Skeletal muscle tissue (tissue), 3 donors: ENCODE measurements at regions not wholly inside any gene's neighbourhood (a gene's known extent, or its start where the extent isn't known, plus 50 kb on each side); places are given as distances from the start of the nearest gene placed in this dataset.

Experiments
- H3K27ac ChIP-seq: one replicate; pipeline ENCODE4 v1.7.0; 2013; ENCODE audit warnings: mild to moderate bottlenecking, low read depth, low read length, inconsistent platforms
- H3K27me3 ChIP-seq, 3 donors: one replicate each; pipeline ENCODE4 v1.7.0; 2013; ENCODE audit warnings: low read length in 3 of 3; ENCODE audit not compliant: control insufficient read depth in 3 of 3, insufficient read depth in 3 of 3
- H3K36me3 ChIP-seq, 3 donors: one replicate each; pipeline ENCODE4 v1.7.0; 2013; ENCODE audit warnings: low read length in 3 of 3; ENCODE audit not compliant: control insufficient read depth in 3 of 3, insufficient read depth in 3 of 3
- H3K4me1 ChIP-seq, 3 donors: one replicate each; pipeline ENCODE4 v1.7.0; 2013; ENCODE audit warnings: low read length in 3 of 3, mild to moderate bottlenecking in 3 of 3; ENCODE audit not compliant: control insufficient read depth in 3 of 3, insufficient read depth in 3 of 3
- H3K4me3 ChIP-seq, 3 donors: one replicate each; pipeline ENCODE4 v1.7.0; 2013; ENCODE audit warnings: low read length in 3 of 3
- H3K9ac ChIP-seq, 3 donors: one replicate each; pipeline ENCODE4 v1.7.0; 2013; ENCODE audit warnings: low read length in 3 of 3, mild to moderate bottlenecking in 3 of 3, moderate library complexity in 2 of 3, low read depth in 1 of 3
- H3K9me3 ChIP-seq, 3 donors: one replicate each; pipeline ENCODE4 v1.7.0; 2013; ENCODE audit warnings: low read length in 3 of 3; ENCODE audit not compliant: control insufficient read depth in 3 of 3
- donor health status: Osteomylitis.

DNA sequence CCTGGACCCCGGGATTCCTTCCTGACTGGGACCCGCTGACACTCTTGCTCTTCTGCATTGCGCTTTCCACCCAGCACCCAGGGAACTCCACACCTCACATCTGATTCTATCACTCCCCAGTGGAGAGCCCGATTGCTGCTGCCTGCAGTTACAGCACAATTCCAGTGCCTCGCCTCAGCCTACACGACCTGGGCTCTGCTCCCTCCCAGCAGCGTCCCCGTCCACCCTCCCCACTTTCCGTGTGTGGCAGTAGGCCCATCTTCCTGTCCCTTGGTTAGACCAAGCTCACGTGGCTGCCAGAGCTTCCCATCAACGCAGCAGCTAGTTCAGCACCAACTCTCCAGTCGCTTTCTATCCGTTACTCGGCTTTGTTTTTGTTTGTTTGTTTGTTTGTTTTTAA, 66.6 kb upstream of the SORBS2 start:
- H3K36me3 ChIP-seq: no peaks in the 10 kb centered on the region
- no peaks in the 10 kb centered on the region for H3K9me3 ChIP-seq
- H3K27me3 ChIP-seq: no peaks in the 10 kb centered on the region
- no peak overlapping the region for H3K9ac ChIP-seq
- no peak overlapping the region for H3K27ac ChIP-seq
- H3K4me3 ChIP-seq: no peak overlapping the region
- H3K4me1 ChIP-seq: no peaks in the 10 kb centered on the region

GRCh38 chr4:185879666-185880312, 67.8 kb upstream of the SORBS2 start:
- Histone ChIP-seq H3K4me3 (no peak overlapping the region), H3K9ac (no peak overlapping the region), H3K27ac (no peak overlapping the region), H3K4me1 (no peaks in the 10 kb centered on the region), H3K36me3 (no peaks in the 10 kb centered on the region), H3K27me3 (no peaks in the 10 kb centered on the region), H3K9me3 (no peaks in the 10 kb centered on the region)

GRCh38 chr4:185880571-185880970, 68.6 kb upstream of the SORBS2 start:
- Histone ChIP-seq H3K9ac (no peak overlapping the region), H3K4me1 (no peaks in the 10 kb centered on the region), H3K27me3 (no peaks in the 10 kb centered on the region), H3K36me3 (no peaks in the 10 kb centered on the region), H3K27ac (no peak overlapping the region), H3K4me3 (no peak overlapping the region), H3K9me3 (no peaks in the 10 kb centered on the region)

DNA sequence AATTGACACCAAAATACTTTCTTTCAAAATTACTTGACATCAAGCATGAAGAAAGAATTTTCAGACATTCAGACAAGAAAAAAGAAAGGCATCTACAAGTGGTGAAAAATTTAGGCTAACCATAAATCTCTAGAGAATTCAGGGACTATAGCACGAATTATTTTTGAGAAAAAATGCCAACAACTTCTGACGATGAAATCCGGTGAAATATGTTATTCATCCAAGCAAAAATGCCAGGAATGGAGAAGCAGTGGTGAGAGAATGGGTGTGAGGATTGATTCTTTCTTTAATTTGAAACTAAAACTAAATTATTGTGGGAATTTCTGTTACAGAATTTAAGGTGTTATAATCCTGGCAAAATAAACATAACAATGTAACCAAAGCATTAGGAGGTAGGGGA, 69.4 kb upstream of the SORBS2 start:
- Histone ChIP-seq H3K9ac (no peak overlapping the region), H3K27ac (no peak overlapping the region), H3K9me3 (no peaks in the 10 kb centered on the region), H3K27me3 (no peaks in the 10 kb centered on the region), H3K4me3 (no peak overlapping the region), H3K4me1 (no peaks in the 10 kb centered on the region), H3K36me3 (no peaks in the 10 kb centered on the region)

DNA sequence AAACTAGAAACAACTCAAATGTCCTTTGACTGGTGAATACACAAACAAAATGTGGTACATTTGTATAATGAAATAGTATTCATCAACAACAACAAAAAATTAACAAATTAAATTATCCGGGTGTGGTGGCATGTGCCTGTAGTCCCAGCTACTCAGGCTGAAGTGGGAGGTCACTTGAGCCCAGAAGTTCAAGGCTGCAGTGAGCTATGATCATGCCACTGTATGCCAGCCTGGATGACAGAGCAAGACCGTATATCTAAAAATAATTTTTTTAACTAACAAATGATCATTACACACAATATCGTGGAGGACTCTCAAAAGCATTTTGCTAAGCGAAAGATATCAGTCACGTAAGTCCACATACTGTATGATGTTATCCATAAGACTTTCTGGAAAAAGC, 71.6 kb upstream of the SORBS2 start:
- Histone ChIP-seq H3K9ac (no peak overlapping the region), H3K9me3 (peaks cover 0 to 4% (median 2%) of the 10 kb centered on the region in 3 donors), H3K4me1 (no peaks in the 10 kb centered on the region), H3K27ac (no peak overlapping the region), H3K36me3 (no peaks in the 10 kb centered on the region), H3K4me3 (no peak overlapping the region), H3K27me3 (no peaks in the 10 kb centered on the region)

GRCh38 chr4:185885075-185885474, 73.1 kb upstream of the SORBS2 start:
- Histone ChIP-seq H3K9me3 (peaks cover 0 to 4% (median 2%) of the 10 kb centered on the region in 3 donors), H3K4me1 (no peaks in the 10 kb centered on the region), H3K36me3 (no peaks in the 10 kb centered on the region), H3K4me3 (no peak overlapping the region), H3K27me3 (no peaks in the 10 kb centered on the region), H3K27ac (no peak overlapping the region), H3K9ac (no peak overlapping the region)

DNA sequence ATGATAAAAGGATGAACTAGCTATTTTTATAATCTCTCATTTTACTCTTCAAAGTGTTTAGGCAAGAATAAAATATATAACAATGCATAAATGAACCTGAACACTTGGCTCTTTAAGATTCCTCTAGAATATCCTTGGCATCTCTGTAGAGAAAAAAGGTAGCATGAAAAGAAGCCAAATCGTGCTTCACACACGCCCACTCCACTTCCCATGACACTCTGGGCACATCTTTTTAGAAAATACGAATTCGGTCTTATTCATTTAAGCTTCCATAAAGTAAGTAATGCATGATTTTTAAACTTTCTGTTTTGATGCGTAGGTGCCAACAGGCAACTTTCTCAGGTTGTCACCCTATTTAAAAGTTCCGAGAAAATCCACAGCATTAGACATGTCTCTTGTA, 73.6 kb upstream of the SORBS2 start:
- Histone ChIP-seq H3K9ac (no peak overlapping the region), H3K36me3 (no peaks in the 10 kb centered on the region), H3K4me3 (no peak overlapping the region), H3K9me3 (peaks cover 0 to 4% (median 2%) of the 10 kb centered on the region in 3 donors), H3K27ac (no peak overlapping the region), H3K27me3 (no peaks in the 10 kb centered on the region), H3K4me1 (no peaks in the 10 kb centered on the region)

DNA sequence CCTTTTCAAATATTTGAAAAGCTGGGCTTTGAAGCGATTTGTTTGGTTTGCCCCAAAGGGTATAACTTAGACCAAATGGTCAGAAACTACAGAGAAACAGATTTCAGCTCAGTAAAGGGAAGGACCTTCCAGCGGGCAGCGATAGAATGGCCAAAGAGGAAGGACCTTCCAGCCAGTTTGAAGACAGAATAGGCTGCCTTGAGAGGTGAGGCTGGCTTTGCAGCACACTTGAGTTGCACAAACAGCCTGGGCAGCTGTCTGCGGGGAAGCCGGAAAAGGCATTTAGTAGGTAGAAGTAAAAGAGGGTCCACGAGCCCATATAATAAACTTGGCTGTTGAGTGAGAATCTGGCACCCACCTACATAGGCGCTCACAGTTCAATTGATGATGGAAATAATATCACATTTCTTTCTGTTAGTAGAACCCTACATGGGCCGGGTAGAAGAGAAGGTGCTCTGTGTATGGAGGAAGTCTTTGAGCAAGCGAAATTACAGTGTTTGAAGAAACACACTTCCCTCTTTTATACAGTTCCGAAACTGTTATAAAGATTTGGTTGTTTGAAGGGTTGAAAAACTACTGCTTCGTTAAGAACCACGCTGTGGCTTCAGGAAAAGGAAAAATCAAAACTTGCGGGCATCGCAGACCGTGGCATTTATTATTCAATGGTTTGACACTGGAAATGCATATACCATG, 75.0 kb upstream of the SORBS2 start:
- Histone ChIP-seq H3K4me3 (no peak overlapping the region), H3K27me3 (no peaks in the 10 kb centered on the region), H3K9ac (no peak overlapping the region), H3K27ac (no peak overlapping the region), H3K36me3 (no peaks in the 10 kb centered on the region), H3K4me1 (no peaks in the 10 kb centered on the region), H3K9me3 (peaks cover 0 to 4% (median 2%) of the 10 kb centered on the region in 3 donors)

GRCh38 chr4:185888676-185889075, 76.7 kb upstream of the SORBS2 start:
- Histone ChIP-seq H3K36me3 (no peaks in the 10 kb centered on the region), H3K4me3 (no peak overlapping the region), H3K27ac (no peak overlapping the region), H3K9ac (no peak overlapping the region), H3K4me1 (no peaks in the 10 kb centered on the region), H3K9me3 (peaks cover 0 to 4% (median 2%) of the 10 kb centered on the region in 3 donors), H3K27me3 (no peaks in the 10 kb centered on the region)

DNA sequence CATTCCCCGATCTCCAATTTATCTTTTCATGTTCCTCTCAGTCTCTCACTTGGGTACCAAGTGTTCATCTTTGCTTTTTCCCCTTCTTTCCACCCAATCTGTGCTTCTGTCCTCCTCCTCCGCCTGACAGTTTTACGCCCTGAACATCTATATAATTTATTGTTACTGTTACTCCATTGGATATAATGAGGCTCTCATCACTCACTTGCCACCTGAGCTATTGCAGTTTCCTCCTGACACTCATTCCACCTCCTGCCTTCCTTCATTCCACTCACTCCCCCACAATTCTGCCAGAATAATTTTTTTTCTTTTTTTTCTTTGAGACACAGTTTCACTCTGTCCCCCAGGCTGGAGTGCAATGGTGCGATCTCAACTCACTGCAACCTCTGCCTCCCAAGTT, 77.6 kb upstream of the SORBS2 start:
- Histone ChIP-seq H3K27me3 (no peaks in the 10 kb centered on the region), H3K27ac (no peak overlapping the region), H3K36me3 (no peaks in the 10 kb centered on the region), H3K4me1 (no peaks in the 10 kb centered on the region), H3K4me3 (no peak overlapping the region), H3K9me3 (peaks cover 0 to 4% (median 2%) of the 10 kb centered on the region in 3 donors), H3K9ac (no peak overlapping the region)
